H1 (cell line): ENCODE measurements at regions not wholly inside any gene's neighbourhood (a gene's known extent, or its start where the extent isn't known, plus 50 kb on each side); places are given as distances from the start of the nearest gene placed in this dataset.

Source experiments
- CTCF ChIA-PET: fragments of 300-600 bp; sonication (Branson Sonifier 250); formaldehyde crosslinking; loops from one replicate; lab custom pipeline; 2021; ENCODE audit not compliant: partially characterized antibody; lab: Charles Lee
- POLR2A ChIA-PET: fragments of 300-600 bp; sonication (Branson Sonifier 250); formaldehyde crosslinking; loops from one replicate; lab custom pipeline; 2021; ENCODE audit warnings: inconsistent platforms; ENCODE audit not compliant: partially characterized antibody; lab: Charles Lee
- DNase-seq, 2 experiments: peaks; one replicate each; pipeline versions ENCODE4 v3.0.0 to v3.0.0-alpha.2; 2010 to 2022; ENCODE audit warnings: low spot score in 2 of 2, low read depth in 1 of 2, mixed read lengths in 1 of 2
- FAIRE-seq: peaks from 2 replicates; lab custom pipeline; 2011; peaks lifted over from hg19 to GRCh38; lab: Jason Lieb, UNC
- H2AFZ ChIP-seq: 2 replicates; pipeline ENCODE4 v1.8.1; 2012; ENCODE audit warnings: low read length, inconsistent platforms
- H2AK5ac ChIP-seq: 2 replicates; pipeline ENCODE4 v1.6.1; 2013; ENCODE audit warnings: low read depth, low read length
- H2BK120ac ChIP-seq: replicated peaks from 2 replicates; pipeline ENCODE3; 2013; ENCODE audit warnings: low read depth, low read length, inconsistent platforms
- H2BK12ac ChIP-seq: 2 replicates; pipeline ENCODE4 v1.6.1; 2013; ENCODE audit warnings: low read depth, low read length
- H2BK15ac ChIP-seq: 2 replicates; pipeline ENCODE4 v1.6.1; 2013; ENCODE audit warnings: low read length
- H2BK20ac ChIP-seq: 2 replicates; pipeline ENCODE4 v1.6.1; 2013; ENCODE audit warnings: low read length
- H2BK5ac ChIP-seq: 2 replicates; pipeline ENCODE4 v1.6.1; 2013; ENCODE audit warnings: low read depth, low read length
- H3K14ac ChIP-seq: 2 replicates; pipeline ENCODE4 v1.6.1; 2013; ENCODE audit warnings: inconsistent platforms; ENCODE audit not compliant: insufficient read length
- H3K18ac ChIP-seq: 2 replicates; pipeline ENCODE4 v1.6.1; 2013; ENCODE audit warnings: low read length; ENCODE audit errors: extremely low read depth
- H3K23ac ChIP-seq: 2 replicates; pipeline ENCODE4 v1.6.1; 2013; ENCODE audit warnings: inconsistent platforms; ENCODE audit not compliant: insufficient read length
- H3K23me2 ChIP-seq: 2 replicates; pipeline ENCODE4 v1.6.1; 2013; ENCODE audit warnings: low read depth, low read length
- H3K27ac ChIP-seq: 2 replicates; pipeline ENCODE4 v1.6.1; 2011; ENCODE audit warnings: low read depth, low read length, inconsistent platforms
- H3K27me3 ChIP-seq, 4 experiments: replicated peaks in 1 of 4; 1 replicate in 1 of 4; 2 replicates in 3 of 4; pipeline versions ENCODE4 v1.6.1 to v1.8.1; 2011 to 2013; ENCODE audit warnings: low read length in 3 of 4, mild to moderate bottlenecking in 3 of 4, inconsistent platforms in 2 of 4, mixed read lengths in 2 of 4, moderate library complexity in 1 of 4; ENCODE audit not compliant: control insufficient read depth in 3 of 4, insufficient read depth in 3 of 4; ENCODE audit errors: extremely low read depth in 1 of 4
- H3K36me3 ChIP-seq, 4 experiments: 2 replicates each; pipeline versions ENCODE4 v1.6.1 to v1.8.1; 2011 to 2013; ENCODE audit warnings: mild to moderate bottlenecking in 4 of 4, low read length in 3 of 4, moderate library complexity in 2 of 4, control low read depth in 1 of 4, inconsistent platforms in 1 of 4; ENCODE audit not compliant: insufficient read depth in 4 of 4, control insufficient read depth in 2 of 4
- H3K4ac ChIP-seq: replicated peaks from 2 replicates; pipeline ENCODE3; 2013; ENCODE audit warnings: low read length, low read depth, mixed read lengths, inconsistent platforms; ENCODE audit not compliant: insufficient read length
- H3K4me1 ChIP-seq, 4 experiments: replicated peaks in 1 of 4; 1 replicate in 1 of 4; 2 replicates in 3 of 4; pipeline versions ENCODE4 v1.6.1 to v1.8.1; 2011 to 2013; ENCODE audit warnings: low read length in 3 of 4, inconsistent platforms in 2 of 4, mixed read lengths in 1 of 4; ENCODE audit not compliant: insufficient read depth in 4 of 4, control insufficient read depth in 3 of 4
- H3K4me2 ChIP-seq, 2 experiments: 2 replicates each; pipeline versions ENCODE4 v1.6.1 to v1.8.1; 2011 to 2013; ENCODE audit warnings: low read depth in 2 of 2, low read length in 2 of 2, control low read depth in 1 of 2, inconsistent platforms in 1 of 2, mild to moderate bottlenecking in 1 of 2; ENCODE audit not compliant: insufficient read depth in 1 of 2
- H3K4me3 ChIP-seq, 4 experiments: fragments of 200-600, 300-600 bp in 1 of 4; sonication (generic), shearing (Covaris generic), sonication (Bioruptor Twin) in 1 of 4; 2 replicates each; pipeline versions ENCODE4 v1.5.1 to v1.8.1; 2011 to 2016; ENCODE audit warnings: low read length in 4 of 4, low read depth in 3 of 4, control low read depth in 2 of 4, inconsistent platforms in 2 of 4, mild to moderate bottlenecking in 2 of 4, mixed read lengths in 1 of 4, moderate library complexity in 1 of 4; ENCODE audit not compliant: insufficient read depth in 2 of 4; ENCODE audit errors: extremely low read depth in 1 of 4
- H3K56ac ChIP-seq: replicated peaks from 2 replicates; pipeline ENCODE3; 2013; ENCODE audit warnings: low read depth, mild to moderate bottlenecking, mixed read lengths, low read length, inconsistent platforms; ENCODE audit not compliant: insufficient read length
- H3K79me1 ChIP-seq: 2 replicates; pipeline ENCODE4 v1.6.1; 2013; ENCODE audit warnings: low read depth, low read length, control low read depth
- H3K79me2 ChIP-seq, 2 experiments: 2 replicates each; pipeline versions ENCODE4 v1.6.1 to v1.8.1; 2012 to 2013; ENCODE audit warnings: low read length in 2 of 2, mild to moderate bottlenecking in 2 of 2, inconsistent platforms in 1 of 2; ENCODE audit not compliant: insufficient read depth in 2 of 2, control insufficient read depth in 1 of 2
- H3K9ac ChIP-seq, 4 experiments: replicated peaks in 1 of 4; 1 replicate in 1 of 4; 2 replicates in 3 of 4; pipeline versions ENCODE4 v1.6.1 to v1.8.1; 2011 to 2013; ENCODE audit warnings: low read depth in 3 of 4, low read length in 3 of 4, control low read depth in 2 of 4, mild to moderate bottlenecking in 2 of 4, moderate library complexity in 2 of 4, inconsistent platforms in 1 of 4; ENCODE audit errors: extremely low read depth in 1 of 4
- H3K9me3 ChIP-seq, 2 experiments: 2 replicates each; pipeline versions ENCODE4 v1.6.1 to v1.8.1; 2012 to 2013; ENCODE audit warnings: mild to moderate bottlenecking in 2 of 2, moderate library complexity in 2 of 2, control low read depth in 1 of 2, inconsistent platforms in 1 of 2, low read depth in 1 of 2, low read length in 1 of 2, mixed read lengths in 1 of 2; ENCODE audit not compliant: insufficient read depth in 2 of 2
- H4K20me1 ChIP-seq, 2 experiments: replicated peaks in 1 of 2; 2 replicates each; pipeline versions ENCODE3 to v1.8.1; 2011 to 2013; ENCODE audit warnings: inconsistent platforms in 2 of 2, low read length in 2 of 2, mild to moderate bottlenecking in 1 of 2; ENCODE audit not compliant: insufficient read depth in 2 of 2, control insufficient read depth in 1 of 2
- H4K5ac ChIP-seq: 2 replicates; pipeline ENCODE4 v1.6.1; 2013; ENCODE audit warnings: low read length, low read depth, mixed read lengths, inconsistent platforms; ENCODE audit not compliant: insufficient read length
- H4K8ac ChIP-seq: 2 replicates; pipeline ENCODE4 v1.8.0; 2013; ENCODE audit warnings: mild to moderate bottlenecking, moderate library complexity, low read length, inconsistent platforms; ENCODE audit not compliant: insufficient read depth; ENCODE audit errors: extremely low read depth
- H4K91ac ChIP-seq: replicated peaks from 2 replicates; pipeline ENCODE3; 2013; ENCODE audit warnings: low read length, mixed read lengths, inconsistent platforms; ENCODE audit not compliant: insufficient read length
- E2F6 ChIP-seq: IDR thresholded peaks from 2 replicates; pipeline ENCODE4 v1.6.1; 2012; ENCODE audit warnings: inconsistent platforms
- EP300 ChIP-seq, 2 experiments: IDR thresholded peaks; 1 replicate in 1 of 2; 2 replicates in 1 of 2; pipeline ENCODE4 v1.6.1; 2011 to 2012; ENCODE audit warnings: low read depth in 2 of 2, low read length in 2 of 2, mild to moderate bottlenecking in 2 of 2, borderline replicate concordance in 1 of 2, inconsistent platforms in 1 of 2, moderate library complexity in 1 of 2
- GABPA ChIP-seq: IDR thresholded peaks from 2 replicates; pipeline ENCODE4 v1.6.1; 2011; ENCODE audit warnings: mild to moderate bottlenecking, low read length, moderate library complexity, borderline replicate concordance; ENCODE audit not compliant: insufficient read depth
- HDAC6 ChIP-seq: IDR thresholded peaks from one replicate; pipeline ENCODE4 v1.7.1; 2012; ENCODE audit warnings: low read depth, mild to moderate bottlenecking, inconsistent platforms, low read length, moderate library complexity
- JUN ChIP-seq: IDR thresholded peaks from 2 replicates; pipeline ENCODE4 v1.6.1; 2011; ENCODE audit warnings: low read depth, mild to moderate bottlenecking, improper control_type of control experiment, low read length
- KDM4A ChIP-seq: IDR thresholded peaks from one replicate; pipeline ENCODE4 v1.7.1; 2012; ENCODE audit warnings: low read depth, mild to moderate bottlenecking, moderate library complexity, low read length, inconsistent platforms; ENCODE audit not compliant: severe bottlenecking
- RAD21 ChIP-seq, 2 experiments: IDR thresholded peaks in 1 of 2; conservative IDR thresholded peaks in 1 of 2; 2 replicates each; pipeline ENCODE4 v1.6.1; 2011; ENCODE audit warnings: low read depth in 2 of 2, low read length in 2 of 2, improper control_type of control experiment in 1 of 2, inconsistent platforms in 1 of 2, mild to moderate bottlenecking in 1 of 2, moderate library complexity in 1 of 2
- RFX5 ChIP-seq: IDR thresholded peaks from 2 replicates; pipeline ENCODE4 v1.6.1; 2011; ENCODE audit warnings: low read depth, low read length, improper control_type of control experiment, borderline replicate concordance
- SIN3A ChIP-seq, 2 experiments: IDR thresholded peaks in 1 of 2; conservative IDR thresholded peaks in 1 of 2; 2 replicates each; pipeline ENCODE4 v1.6.1; 2011 to 2012; ENCODE audit warnings: low read length in 2 of 2, improper control_type of control experiment in 1 of 2, low read depth in 1 of 2, mild to moderate bottlenecking in 1 of 2
- SRF ChIP-seq: IDR thresholded peaks from 2 replicates; pipeline ENCODE4 v1.6.1; 2011; ENCODE audit warnings: mild to moderate bottlenecking, low read depth, low read length, moderate library complexity
- TBP ChIP-seq: IDR thresholded peaks from 2 replicates; pipeline ENCODE4 v1.6.1; 2011; ENCODE audit warnings: low read depth, low read length, improper control_type of control experiment
- WGBS, 2 experiments: shearing (Covaris generic) in 1 of 2; methylation state at CpG; one replicate each; pipeline versions ENCODE4 v1.1.6 to v1.1.7; 2013 to 2015; ENCODE audit warnings: low lambda C conversion rate in 2 of 2, mixed read lengths in 2 of 2, inconsistent platforms in 1 of 2, low coverage in 1 of 2, missing lambda C conversion rate in 1 of 2; ENCODE audit not compliant: insufficient replicate concordance in 2 of 2, insufficient coverage in 1 of 2, insufficient read length in 1 of 2; ENCODE audit errors: extremely low coverage in 1 of 2, missing lambda C conversion rate in 1 of 2; 5-methylcytosine and 5-hydroxymethylcytosine counted together

GRCh38 chr7:66521675-66522074 is 107.0 kb upstream of the KCTD7 start:
- H3K14ac ChIP-seq, result no peak overlapping the region
- H3K18ac ChIP-seq, result no peak overlapping the region
- no peaks in the 10 kb centered on the region; a peak in 1 of 7 replicates for H3K27me3 ChIP-seq
- H3K9ac ChIP-seq, result no peak overlapping the region
- H4K8ac ChIP-seq, result no peak overlapping the region
- no peaks in the 10 kb centered on the region for H3K79me2 ChIP-seq
- H2BK12ac ChIP-seq, result no peak overlapping the region
- H4K20me1 ChIP-seq, result peaks cover 0 to 3% of the 10 kb centered on the region in 2 experiments
- 97% methylated on average over 4 of the region's 4 CpGs; no CpG with 5 or more reads in 1 of the 2 experiments for WGBS, 2 experiments
- FAIRE-seq (no peak), DNase-seq (no peak)
- no peak overlapping the region for H3K27ac ChIP-seq
- H2BK15ac ChIP-seq, result no peak overlapping the region
- H3K23ac ChIP-seq, result no peak overlapping the region
- no peaks in the 10 kb centered on the region for H3K23me2 ChIP-seq
- H3K36me3 ChIP-seq, result no peaks in the 10 kb centered on the region
- CTCF ChIA-PET, result interaction anchor here (0.6 to 2.2 kb wide), 7 partner anchors 9 to 491 kb away, joined by 3 to 5 read pairs (median 3); no protein-coding TSS in a partner anchor
- H2BK20ac ChIP-seq, result no peak overlapping the region
- H4K5ac ChIP-seq, result no peak overlapping the region
- H3K4ac ChIP-seq, result no peak overlapping the region
- no peak overlapping the region for H2AFZ ChIP-seq
- no peaks in the 10 kb centered on the region for H3K9me3 ChIP-seq
- no peak overlapping the region for H3K4me3 ChIP-seq
- no peak overlapping the region for H3K56ac ChIP-seq
- no peaks in the 10 kb centered on the region for H3K4me1 ChIP-seq
- POLR2A ChIA-PET, result interaction anchor here (1.4 to 1.5 kb wide), 2 partner anchors 28 to 133 kb away, joined by 3 to 4 read pairs; no protein-coding TSS in a partner anchor
- H2AK5ac ChIP-seq, result no peak overlapping the region
- no peak overlapping the region for H4K91ac ChIP-seq
- H3K4me2 ChIP-seq, result no peak overlapping the region
- no peaks in the 10 kb centered on the region for H3K79me1 ChIP-seq
- no peak overlapping the region for H2BK5ac ChIP-seq
- no peak overlapping the region for H2BK120ac ChIP-seq
- no peak for TF ChIP-seq GABPA
- no peak for TF ChIP-seq SRF
- TF ChIP-seq KDM4A, result no peak
- TF ChIP-seq RAD21 (IDR thresholded peaks at IDR 0.05 in 1 of 2, conservative IDR thresholded peaks at IDR 0.05 in 1 of 2; ENCODE audit: low read depth in 2 of 2, low read length in 2 of 2), result no peak
- TF ChIP-seq RFX5, result no peak
- no peak for TF ChIP-seq SIN3A (conservative IDR thresholded peaks at IDR 0.05 in 1 of 2, IDR thresholded peaks at IDR 0.05 in 1 of 2; ENCODE audit: low read depth in 1 of 2, low read length in 2 of 2)
- no peak for TF ChIP-seq TBP
- TF ChIP-seq JUN, result no peak
- TF ChIP-seq HDAC6, result no peak
- no peak for TF ChIP-seq E2F6
- no peak for TF ChIP-seq EP300 (IDR thresholded peaks at IDR 0.05; ENCODE audit: borderline replicate concordance in 1 of 2, low read depth in 2 of 2, low read length in 2 of 2)
